Occipital lobe (tissue), 1 donor: ENCODE measurements at regions not wholly inside any gene's neighbourhood (a gene's known extent, or its start where the extent isn't known, plus 50 kb on each side); places are given as distances from the start of the nearest gene placed in this dataset.

Experiments
- DNase-seq: peaks from one replicate; lab custom pipeline; 2025; lab: John Stamatoyannopoulos, UW

DNA sequence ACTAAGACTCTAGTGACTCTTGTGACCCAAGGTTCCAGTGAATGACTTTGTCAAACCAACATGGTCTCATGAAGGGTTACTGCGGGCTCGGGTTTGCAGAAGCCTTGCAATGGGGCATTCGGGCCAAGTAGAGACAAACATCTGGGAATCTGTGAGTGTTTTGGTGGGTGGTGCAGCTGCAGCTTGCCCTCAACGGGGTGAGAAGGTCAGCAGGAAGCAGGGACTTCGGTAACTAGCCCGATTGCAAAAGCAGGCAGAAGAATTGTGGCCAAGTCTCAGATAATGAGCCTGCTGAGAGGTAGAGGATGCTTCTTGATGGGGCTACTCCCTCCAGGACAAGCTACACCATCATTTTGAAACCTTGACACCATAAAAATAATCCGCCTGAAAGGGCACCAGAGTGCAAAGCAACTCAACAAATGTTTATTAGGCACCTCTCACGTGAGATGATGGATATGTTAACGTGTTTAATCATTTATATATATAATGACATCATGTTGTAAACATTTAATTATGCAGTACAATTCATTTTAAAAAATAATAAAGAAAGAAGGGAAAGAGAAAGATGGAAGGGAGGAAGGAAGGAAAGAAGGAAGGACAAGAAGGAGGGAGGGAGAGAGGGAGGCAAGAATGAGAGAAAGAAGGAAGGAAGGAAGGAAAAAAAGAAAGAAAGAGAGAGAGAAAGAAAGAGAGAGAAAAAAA lies 263.9 kb upstream of the IGF1R start:
- no peak for DNase-seq

DNA sequence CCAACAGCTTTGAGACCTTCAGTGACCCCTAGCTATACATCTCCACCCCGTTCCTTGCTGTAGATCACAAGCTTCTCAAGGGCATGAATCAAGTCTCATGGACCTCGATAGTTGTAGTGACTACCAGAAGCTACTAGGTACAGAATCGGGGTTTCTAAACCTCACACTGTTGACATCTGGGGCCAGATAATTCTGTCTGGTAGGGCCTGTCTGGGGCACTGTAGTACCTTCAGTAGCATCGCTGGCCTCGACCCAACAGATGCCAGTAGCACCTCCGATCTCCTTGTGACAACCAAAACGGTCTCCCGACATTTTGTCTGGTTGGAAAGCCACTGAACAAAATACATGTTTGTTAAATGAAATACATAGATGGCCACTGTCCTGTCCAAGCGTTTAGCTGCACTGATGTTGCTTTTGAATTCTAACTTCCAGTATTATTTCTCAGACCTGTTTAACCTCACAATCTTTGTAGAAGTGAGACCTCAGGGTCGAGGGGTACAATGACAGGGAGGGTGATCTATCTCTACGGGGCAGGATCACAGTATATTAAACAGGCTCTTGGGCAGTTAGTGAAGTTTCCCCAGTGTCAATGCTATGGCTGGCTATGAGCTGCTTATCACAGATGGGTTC lies 262.5 kb upstream of the IGF1R start:
- DNase-seq = no peak

DNA sequence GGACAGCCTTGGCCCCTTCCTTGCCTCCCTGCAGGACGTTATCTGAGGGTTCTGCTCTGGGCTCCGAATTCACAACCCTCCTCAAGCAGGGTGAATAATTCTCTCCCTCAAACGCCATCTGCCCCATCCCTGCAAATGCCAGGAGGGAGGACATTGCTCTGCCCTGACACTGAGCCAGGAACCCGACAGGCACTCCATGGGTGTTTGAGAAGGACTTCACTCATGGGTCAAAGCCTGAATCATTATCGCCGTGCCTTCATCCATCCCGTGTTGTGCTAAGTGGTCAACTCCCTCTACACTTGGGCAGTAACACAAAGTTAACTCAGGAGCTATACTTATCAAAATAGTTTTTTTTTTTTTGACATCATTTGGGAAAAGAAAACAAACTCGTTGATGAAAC lies 261.8 kb upstream of the IGF1R start:
- no peak for DNase-seq

DNA sequence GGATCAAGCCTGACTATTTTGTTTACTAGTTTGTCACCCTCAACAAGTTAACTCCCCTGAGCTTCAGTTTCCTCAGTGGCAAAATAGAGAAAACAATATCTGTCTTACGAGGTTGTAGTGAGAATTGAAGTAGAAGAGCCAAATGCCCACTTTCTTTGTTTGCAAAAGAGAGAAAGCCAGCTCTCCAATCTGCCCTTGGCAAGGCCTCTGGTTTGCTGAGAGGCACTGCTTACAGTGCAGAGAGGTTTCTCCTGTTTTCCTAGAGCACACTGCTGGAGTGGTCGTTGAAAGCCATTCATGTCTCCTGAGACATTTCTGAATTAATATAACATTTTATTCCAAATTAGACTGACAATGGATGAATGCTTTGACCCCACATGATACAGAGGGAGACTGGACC lies 260.5 kb upstream of the IGF1R start:
- no peak for DNase-seq

DNA sequence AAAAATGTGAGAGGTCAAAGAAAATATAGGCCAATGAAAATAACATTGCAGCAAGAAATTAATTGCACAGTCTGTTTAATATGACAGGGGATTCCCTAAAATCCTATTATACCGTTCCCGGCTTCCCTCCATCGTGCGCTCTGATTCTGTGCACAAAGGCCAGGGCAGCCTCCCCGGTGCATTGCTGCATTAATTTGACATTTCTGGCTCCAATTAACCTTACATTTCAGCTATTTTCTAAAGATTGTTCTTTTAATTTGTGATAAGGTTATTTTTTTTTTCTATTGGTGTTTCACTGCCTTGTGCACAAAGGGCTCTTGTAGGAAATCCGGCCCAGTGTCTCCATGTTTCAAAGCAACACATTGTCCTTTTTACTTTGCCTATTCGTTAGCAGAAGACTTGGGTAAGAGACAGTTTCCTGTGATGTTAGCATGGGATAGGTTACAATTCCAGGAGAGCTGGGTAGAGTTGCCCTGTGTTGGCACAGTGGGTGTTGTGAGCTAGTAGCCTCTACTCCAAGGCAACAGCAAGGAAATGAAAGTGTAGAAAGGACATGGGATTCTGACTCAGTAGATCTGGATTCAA lies 257.3 kb upstream of the IGF1R start:
- no peak for DNase-seq

DNA sequence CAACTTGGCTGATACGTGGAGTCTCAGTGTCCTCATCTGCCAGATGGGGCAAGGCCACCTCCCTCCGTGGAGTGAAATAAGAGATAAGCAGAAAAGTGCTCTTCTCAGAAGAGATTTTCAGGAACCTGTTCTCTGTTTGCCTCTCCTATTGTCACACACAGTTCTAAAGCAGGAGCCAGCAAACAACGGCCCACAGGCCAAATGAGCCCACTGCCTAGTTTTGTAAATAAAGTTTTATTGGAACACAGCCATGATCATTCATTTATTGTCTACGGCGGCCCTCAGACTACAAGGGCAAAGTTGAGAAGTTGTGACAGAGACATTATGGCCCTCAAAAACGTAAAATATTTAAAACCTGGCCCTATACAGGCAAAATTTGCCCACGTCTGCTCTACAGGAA lies 256.8 kb upstream of the IGF1R start:
- no peak for DNase-seq

DNA sequence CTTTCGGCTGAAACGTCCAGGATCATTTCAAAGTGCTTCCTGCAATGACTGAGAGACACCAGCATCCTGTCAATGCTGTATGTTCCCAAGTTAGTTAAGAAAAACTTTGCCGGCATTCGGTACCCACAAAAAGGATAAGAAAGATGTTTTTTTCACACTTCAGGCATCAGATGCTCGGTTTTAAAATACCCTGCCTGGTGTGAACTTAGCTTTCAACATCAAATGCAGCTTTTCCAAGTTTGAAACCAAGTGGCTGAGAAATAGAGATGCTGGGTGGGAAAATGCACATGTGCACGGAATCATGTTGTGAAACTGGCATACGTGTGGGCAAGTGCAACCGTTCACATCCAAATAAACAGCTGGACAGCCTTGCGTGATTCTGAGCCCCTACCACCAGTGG lies 254.9 kb upstream of the IGF1R start:
- DNase-seq = no peak

DNA sequence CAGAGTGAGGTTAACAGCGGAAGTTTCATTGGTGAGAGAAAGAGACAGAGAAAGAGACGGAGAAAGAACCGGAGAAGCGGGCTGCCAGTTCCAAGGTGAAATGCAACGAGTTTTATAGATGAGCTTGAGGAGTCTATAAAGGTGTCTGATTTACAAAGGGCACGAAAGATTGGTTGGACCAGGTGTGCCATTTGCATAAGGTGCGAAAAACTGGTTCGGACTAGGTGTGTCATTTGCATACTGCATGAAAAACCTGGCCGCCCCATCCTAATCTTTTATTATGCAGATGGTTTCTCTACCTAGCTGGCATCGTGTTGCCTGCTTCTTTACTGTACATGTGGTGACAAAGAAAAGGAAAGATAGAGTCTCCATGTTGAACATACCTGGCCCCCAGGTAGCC lies 253.8 kb upstream of the IGF1R start:
- no peak for DNase-seq

DNA sequence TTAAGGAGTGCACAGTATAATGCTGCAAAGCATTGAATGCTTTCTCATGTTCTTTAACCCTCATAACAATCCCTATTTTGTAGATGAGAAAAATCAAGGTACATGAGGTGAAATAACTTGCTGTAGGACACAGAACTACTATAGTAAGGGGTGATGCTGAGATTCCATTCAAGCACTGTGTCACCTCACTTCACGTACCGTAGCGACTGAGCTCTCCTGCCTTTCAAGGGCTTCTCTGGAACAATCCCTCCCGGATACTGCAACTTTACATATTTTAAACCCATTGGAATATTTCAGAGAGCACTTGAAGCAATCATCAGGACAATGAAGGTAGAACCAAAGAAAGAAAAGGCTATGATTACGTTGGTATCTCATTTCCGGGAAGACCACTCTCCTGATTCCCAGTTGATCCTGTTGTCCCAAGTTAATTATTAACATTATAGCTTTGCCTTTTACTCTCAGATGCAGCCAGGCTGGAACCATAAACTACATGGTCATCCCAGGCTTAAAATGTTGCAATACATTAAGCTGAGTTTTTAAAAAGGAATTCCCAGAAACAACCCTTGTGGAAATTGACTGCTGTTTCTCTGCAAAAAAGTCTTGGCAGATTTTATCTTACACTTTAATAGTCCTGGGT lies 252.2 kb upstream of the IGF1R start:
- no peak for DNase-seq

DNA sequence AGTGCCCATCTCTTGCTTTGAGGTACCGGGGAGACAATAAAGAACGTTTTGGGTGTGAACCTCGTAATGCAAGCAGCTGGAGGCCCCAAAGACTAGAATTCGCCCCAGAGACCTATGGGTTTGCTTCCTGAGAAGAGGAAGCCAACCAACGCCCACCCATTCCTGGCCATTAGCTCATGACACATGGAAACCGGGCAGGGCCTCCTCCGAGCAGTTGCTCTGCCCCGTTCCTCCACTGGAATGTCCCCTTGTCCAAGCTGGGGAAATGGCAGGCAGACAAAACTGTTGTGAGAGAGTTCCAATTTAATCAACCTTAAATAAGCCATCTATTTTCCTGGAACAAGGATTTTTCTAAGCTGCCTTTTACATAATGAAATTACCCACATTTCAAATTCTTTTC lies 250.9 kb upstream of the IGF1R start:
- no peak for DNase-seq

DNA sequence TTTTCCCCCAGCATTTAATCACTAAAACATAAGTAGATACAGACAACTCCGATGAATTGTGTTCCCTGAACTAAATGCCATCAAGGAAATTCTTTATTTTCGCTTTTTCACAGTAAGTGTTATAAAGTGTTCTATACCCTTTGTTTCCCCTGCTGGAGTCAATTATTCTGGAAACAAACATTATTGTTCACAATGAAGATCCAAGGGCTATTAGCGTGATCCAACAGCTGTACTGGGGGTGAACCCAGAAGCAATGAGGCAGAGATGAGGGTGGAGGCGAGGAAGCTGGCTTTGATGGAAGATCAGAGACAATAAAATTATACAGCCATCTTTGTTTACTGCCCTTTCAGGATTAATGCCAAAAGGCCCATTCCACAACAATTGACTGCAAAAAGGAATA lies 250.3 kb upstream of the IGF1R start:
- DNase-seq = no peak

DNA sequence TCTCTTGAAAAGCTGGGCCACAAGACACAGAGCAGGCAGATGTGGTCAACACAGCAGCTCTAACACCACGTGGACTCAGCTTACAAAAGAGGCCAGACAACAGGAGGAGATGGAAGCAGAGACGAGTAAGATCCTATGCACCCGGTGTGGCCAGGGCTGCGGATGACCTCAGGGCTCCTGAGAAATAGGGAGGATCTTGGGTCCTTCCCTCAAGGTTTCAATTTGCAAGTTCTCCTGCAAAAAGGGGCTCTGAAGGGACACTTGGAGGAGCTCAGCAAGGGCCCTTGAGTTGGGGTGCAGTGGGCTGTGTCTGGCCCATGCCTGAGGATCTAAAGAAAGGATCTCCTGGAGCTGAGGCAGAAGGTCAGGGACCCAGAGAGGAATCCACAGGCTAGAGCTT lies 249.5 kb upstream of the IGF1R start:
- no peak for DNase-seq

DNA sequence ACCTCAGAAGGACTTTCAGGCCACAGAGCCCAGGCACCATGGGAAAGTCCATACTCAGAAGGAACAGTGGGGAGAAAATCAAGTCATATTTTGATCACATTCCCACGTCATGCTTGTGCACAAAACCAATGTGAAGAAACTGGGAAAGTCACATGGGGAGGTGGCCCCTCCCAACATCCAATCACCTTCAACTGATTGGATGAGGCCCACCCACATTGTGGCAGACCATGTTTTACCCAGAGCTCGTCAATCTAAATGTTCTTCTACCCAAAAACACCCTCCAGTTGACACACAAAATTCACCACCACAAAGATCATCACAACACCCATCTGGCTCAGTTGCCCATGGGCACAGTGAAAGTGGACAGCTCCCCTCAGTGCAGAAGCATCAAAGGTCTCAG lies 248.2 kb upstream of the IGF1R start:
- no peak for DNase-seq

DNA sequence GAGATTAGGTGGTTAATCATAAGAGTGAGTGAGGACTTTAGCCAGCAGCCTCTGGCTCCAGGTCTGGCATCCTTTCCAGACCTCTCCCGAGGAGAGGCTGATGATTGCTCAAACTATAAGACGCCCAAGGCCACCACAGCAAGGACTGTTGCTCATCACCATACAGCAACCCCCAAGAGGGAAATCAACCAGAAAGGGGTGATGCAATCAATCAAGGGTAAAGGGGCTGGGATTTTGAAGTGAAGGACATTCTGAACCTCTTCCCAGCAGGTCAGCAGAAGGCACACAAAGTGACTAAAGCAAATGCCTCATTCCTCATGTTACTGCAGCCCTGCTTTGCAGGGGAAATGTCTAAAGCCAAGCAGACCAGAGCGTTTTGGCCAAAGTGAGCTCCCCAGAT lies 247.3 kb upstream of the IGF1R start:
- no peak for DNase-seq

DNA sequence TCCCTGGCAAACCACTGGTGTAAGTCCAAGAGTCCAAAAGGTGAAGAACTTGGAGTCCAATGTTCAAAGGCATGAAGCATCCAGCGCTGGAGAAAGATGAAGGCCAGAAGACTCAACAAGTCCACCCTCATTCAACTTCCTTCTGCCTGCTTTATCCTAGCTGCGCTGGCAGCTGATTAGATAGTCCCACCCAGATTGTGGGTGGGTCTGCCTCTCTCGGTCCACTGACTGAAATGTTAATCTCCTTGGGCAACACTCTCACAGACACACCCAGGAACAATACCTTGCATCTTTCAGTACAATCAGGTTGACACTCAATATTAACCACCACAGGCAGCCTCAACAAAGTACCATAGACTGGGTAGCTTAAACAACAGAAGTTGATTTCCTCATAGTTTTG lies 245.9 kb upstream of the IGF1R start:
- no peak for DNase-seq

DNA sequence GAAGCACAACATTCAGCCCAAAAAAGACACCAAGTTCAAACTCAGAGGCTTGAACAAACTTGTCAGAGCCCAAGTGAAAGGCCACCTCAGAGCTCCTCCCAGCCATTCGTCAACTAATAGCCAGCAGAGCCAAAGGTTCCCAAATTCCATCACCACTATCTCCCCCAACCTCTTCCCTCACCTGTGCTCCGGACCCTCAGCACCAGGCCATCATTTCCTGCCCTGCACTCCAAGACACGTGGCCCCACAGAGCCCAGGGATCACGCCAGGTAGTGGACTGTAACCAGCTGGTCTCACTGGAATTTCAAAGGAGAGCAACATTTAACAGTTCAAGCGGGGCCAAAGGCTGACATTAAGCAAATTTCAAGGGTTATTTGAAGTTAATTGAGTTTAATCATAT lies 245.2 kb upstream of the IGF1R start:
- no peak for DNase-seq

DNA sequence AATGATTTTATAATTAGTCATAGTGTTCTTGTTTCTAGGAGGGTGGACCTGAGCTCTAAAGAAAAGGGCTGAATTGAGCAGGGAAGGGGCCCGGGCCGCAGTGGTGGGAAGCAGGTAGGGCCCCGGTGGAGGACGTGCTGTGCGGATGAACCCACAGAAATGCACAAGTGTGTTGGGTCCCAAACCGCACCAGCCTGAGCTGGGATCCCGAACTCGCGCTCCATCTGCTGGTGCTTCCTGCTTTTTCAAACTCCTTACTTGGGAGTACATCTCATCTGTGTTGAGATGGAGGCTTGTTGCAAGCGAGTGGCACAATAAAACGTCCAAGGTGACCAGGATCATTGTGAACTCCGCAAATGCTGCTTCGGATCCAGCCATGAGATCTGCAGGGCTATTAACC lies 244.8 kb upstream of the IGF1R start:
- DNase-seq = no peak

DNA sequence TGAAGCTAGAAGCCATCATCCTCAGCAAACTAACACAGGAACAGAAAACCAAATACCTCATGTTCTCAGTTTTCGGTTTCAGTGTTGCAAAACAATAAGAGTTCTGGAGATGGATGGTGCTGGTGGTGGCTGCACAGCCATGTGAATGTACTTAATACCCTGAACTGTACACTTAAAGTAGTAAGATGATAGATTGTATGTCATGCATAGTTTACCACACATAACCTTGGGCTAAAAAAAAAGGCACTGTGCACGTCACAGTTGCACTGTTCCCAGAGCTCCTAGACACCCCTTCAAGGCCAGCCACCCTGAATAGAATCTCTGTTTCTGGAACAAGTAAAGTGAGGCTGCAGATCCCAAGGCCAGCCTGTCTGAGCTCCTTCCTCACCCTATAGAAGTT lies 243.3 kb upstream of the IGF1R start:
- no peak for DNase-seq

DNA sequence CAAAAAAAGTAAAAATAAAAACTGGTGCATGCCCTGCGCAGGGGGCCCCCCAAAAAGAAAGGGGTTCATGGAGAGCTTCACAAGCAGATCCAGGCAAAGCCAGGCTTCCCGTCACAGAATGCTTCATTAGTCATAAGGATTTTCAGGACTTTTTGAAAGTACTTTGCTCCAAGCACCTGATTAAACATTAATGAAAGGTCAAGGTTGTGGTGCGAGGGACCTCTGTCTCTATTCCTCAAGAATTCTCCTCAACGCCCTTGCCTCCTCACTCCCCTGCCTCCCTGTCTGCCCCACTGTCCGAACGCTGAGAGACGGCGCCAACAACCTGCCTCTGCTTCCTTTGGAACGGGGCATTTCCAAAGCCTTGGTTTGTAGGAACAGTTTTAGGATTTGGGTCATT lies 240.1 kb upstream of the IGF1R start:
- DNase-seq = no peak

DNA sequence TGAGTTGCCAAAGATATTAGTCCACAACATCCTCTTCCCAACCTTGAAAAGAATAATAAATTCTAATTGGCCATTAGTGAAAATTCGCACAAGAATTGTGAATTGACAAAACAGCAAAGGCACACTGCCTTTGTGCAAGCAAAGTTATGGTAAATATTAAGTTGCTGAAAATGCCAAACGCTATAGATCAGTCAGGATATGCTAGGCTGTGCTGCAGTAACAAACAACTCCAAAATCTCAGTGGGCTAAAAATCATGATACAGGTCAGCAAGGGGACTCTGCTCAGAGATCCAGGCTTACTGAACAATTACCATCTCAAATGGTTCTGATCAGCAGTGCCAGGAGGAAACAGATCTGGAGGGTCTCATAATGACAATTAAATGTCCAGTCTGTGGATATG lies 238.0 kb upstream of the IGF1R start:
- no peak for DNase-seq

DNA sequence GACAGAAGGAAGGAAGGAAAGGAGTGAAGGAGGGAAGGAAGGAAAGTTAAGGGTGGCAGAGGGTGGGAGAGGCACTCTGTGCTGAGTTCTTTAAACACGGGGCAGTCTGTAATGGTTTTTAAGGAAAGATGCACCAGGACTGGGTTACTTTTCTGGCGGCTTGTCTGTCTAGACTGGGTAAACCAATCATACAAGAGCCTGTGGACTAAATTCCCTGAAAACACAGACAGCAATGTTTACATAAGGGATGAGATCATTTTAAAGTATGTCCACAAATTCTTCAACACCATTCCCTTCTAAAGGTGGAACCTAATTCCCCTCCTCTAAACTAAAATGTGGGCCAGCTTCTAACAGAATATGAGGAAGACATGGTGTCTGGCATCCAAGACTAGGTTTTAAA lies 235.5 kb upstream of the IGF1R start:
- DNase-seq = no peak

DNA sequence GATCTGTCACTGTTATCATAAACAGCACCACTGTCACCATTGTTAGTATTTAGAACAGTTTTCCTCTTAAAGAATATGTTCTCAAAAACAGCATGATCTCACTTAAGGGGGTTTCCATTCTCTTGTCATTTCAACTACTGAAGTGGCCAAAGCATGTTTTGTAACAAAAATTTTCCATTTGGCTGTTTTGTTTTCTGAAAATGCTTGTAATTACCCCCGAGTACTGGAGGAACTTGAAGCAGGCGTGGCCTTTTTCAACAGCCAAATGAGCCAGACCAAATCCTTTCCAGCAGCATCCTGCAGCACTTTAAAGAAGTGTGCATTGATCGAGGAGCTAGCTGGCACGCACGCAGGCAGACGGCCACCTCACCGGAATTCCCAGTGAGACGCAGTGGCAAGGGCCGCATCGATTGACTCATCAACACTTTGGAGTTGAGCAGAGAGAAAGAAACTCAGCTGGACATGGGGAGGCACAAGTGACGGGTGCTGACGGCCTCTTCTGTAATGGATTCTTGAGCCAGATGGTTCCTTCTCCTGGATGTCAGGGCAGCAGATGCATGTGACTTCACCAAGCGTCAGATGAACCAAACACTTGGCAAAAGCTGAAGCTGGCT lies 234.3 kb upstream of the IGF1R start:
- no peak for DNase-seq
